GM19395 (cell line): ENCODE measurements at regions not wholly inside any gene's neighbourhood (a gene's known extent, or its start where the extent isn't known, plus 50 kb on each side); places are given as distances from the start of the nearest gene placed in this dataset.
"Not testable (repeated sequence)": the region's sequence is repeated elsewhere in the genome, so short reads cannot be mapped to it uniquely, and the experiment has no call there.

Source experiments
- ATAC-seq: cut with Tn5 transposase; IDR thresholded peaks from one replicate; pipeline ENCODE4 v1.9.1; 2021; ENCODE audit warnings: mild to moderate bottlenecking, moderate library complexity; ENCODE audit not compliant: unreplicated experiment

DNA sequence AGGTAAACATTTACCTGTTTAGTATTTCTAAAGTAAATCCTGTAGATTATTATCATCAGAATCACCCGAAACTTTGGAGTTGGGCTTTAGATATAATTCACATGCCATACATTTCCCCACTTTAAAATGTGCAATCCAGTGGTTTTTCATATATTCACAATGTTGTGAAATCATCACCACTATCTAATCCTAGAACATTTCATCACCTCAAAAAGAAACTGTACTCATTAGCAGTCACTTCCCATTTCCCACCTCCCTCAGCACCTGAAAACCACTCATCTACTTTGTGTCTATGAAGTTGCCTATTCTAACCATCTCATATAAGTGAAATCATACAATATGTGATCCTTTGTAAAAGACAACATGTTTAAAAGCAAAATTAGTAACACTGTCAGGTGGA lies 182.6 kb downstream of the FZD1 start:
- no peak for ATAC-seq

DNA sequence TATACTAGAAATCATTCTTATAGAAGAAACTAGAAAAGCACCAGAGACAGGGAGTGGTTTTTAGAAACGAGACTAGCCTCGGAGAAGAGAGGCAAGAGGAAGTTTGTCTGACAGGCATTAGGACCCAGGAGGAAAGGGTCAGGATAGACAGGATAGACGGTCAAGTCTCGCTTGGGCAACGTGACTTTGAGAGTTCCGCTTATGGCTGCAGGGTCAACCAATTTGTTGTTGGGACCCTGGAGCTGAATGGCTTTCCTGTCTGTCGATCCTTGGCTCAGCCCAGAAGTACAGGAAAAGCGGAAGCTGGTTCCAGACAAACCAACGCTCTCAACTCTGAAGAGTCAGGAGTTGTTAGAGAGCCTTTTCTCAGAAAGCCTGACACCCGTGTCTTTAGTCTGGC lies 191.2 kb downstream of the FZD1 start:
- ATAC-seq = no peak

DNA sequence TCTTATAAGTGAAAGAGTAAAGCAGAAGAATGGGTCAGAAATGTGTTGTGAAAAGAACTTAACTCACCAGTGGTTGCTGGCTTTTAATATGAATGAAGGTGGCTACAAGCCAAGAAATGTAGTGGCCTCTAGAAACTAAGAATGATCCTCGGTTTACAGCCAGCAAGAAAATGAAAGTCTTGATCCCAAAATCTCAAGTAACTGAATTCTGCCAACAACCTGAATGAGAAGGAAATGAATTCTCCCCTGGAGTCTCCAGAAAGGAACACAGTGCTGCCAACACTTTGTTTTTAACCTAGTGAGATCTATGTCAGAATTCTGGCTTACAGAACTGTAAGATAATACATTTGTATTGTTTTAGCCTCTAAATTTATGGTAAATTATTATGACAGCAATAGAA lies 193.0 kb downstream of the FZD1 start:
- ATAC-seq = no peak

DNA sequence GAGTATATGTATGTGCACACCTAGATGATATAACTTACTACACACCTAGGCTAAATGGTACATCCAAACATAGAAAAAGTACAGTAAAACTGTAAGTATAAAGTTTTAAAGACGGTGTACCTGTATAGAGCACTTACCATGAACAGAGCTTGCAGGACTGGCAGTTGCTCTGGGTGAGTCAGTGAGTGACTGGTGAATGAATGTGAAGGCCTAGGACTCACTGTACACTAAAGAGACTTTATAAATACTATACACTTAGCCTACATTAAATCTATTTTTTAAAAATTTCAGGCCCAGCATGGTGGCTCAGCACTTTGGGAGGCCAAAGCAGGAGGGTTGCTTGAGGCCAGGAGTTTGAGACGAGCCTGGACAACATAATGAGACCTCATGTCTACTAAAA lies 195.3 kb downstream of the FZD1 start:
- ATAC-seq = no peak

DNA sequence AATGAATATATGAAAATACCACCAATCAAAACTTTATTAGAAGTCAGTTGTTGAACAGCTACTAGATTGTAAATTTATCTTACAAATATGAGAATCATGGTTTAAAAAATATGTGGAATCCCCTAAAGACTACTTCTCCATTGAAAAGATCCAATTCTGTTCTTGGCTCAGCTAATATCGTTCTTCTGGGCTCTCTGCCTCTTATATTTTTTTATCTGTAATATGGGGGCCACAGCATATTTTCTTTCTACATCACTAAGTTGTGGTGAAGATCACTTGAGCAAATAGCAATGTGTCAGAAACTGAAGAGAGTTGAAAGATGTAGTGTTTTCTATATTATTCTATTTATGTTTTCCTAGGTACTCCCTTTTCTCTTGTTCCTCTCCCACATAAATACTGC lies 198.1 kb downstream of the FZD1 start:
- ATAC-seq = no peak

DNA sequence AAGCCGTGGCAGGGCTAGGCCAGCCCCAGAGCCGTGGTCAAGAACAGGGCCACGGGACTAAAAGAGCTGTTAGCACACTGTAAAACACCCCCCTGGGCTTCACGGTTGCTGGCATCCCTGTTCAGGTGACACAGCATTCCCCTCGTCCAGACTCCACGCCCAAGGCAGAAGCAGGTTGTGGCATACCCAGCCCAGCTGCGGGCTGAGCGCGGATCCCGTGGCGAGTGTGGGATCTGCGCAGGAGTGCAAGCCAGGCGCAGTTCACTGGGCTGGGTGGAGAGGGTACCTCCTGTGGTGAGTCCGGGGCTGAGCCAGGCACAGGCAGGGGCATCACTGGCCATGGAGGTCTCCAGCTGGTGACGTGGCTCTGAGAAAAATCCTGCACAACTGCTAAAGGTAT lies 199.1 kb downstream of the FZD1 start:
- no peak for ATAC-seq

DNA sequence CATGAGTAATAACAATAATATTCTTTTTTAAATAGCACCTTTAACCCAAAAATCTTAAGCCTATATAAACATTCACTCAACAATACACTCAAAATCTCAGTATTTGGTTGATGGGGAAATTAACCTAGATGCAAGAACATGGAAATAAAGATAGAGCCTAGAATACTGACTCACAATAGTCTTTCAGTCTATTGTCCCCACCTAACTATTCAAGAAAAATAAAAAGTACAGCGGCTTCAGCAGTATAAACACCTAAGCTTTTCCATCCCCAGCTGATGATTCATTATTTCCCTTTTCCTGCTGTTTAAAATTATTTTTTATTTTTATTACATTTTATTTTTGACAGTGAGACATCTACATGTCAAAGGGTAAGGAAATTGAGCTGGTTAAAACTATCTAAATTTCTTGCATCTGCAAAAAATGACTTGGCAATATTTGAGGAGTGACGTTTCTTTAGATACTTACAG lies 201.4 kb downstream of the FZD1 start:
- no peak for ATAC-seq

DNA sequence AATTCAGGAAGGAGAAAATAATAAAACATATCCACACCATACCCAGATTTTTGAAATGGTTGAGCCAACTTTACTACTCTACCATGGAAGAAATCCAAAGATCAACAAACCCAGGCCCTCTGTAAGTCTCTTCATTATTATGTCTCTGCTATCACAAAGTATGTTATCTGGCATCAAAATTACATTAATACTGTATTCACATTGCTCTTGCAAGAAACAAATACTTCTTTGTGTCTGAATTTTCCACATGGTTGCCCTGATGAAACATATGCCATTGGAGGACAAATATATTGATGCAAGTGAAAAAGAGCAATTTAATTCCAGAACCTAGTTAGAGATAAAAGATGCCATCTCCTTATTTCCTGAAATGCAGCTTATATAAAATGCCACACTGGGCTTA lies 204.0 kb downstream of the FZD1 start:
- no peak for ATAC-seq

DNA sequence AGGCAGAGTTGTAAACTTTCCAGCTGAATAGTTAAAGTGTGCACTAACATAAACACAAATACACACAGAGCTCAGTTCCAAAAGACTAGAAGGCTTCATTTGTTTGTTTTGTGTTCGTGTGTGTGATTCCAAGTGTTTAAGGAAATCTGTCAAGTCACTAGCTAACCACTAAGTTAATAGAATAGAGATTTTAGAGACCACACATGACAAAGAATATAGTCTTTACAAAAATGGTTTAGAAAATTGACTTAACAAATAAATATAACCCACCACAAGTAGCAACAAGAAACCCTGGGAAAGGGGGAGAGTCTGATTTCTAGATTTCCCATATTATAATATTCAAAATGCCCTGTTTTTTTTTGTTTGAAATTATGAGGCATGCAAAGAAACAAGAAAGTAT lies 209.4 kb downstream of the FZD1 start:
- ATAC-seq = no peak

DNA sequence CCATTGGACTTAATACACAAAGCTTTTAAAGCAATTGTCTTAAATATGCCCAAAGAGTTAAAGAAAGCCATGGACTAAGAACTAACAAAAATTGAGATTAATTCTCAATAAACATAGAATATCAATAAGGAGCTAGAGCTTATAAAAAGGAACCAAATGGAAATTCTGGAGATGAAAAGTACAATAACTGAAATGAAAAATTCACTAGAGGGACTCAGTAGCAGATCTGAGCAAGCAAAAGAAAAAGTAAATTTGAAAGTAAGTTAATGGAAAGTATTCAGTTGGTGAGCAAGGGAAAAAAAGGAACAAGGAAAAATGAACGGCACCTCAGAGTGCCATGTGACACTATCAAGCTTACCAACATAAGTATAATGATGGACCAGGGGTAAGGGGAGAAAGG lies 209.8 kb downstream of the FZD1 start:
- no peak for ATAC-seq

DNA sequence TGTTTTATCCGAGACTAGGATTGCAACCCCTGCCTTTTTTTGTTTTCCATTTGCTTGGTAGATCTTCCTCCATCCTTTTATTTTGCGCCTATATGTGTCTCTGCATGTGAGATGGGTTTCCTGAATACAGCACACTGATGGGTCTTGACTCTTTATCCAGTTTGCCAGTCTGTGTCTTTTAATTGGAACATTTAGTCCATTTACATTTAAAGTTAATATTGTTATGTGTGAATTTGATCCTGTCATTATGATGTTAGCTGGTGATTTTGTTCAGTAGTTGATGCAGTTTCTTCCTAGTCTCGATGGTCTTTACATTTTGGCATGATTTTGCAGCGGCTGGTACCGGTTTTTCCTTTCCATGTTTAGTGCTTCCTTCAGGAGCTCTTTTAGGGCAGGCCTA lies 216.2 kb downstream of the FZD1 start:
- ATAC-seq = not testable (repeated sequence)

DNA sequence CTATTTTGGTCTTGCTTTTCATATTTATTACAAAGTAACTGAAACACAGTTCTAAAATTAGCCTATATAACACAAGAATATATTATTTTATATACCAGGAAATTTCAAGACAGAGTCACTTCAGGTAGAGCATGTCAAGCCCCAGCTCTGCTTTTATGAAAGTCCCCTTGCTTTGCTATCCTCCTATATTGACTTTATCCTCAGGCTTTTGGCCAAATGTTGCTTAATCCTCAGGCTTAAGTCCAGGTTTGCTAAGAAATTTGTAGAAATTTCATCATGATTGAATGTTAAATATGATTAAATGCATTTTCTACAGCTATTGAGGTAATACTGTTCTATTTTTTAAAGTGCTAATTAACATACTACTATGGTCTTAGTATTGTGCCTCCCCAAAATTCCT lies 227.6 kb downstream of the FZD1 start:
- ATAC-seq = no peak

DNA sequence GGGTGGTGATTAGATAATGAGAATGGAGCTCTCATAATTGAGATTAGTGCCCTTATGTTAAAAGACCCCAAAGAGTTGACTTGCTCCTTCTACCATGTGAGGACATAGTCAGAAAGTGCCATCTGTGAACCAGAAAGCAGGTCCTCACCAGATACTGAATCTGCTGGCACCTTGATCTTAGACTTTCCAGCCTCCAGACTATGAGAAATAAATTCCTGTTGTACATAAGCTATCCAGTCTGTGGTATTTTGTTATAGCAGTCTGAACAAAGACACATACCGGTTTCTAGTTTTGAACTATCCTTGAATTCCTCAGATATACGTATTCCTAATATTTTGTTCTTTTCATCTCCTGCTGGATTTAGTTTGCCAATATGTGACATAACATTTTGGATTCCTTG lies 228.1 kb downstream of the FZD1 start:
- no peak for ATAC-seq

DNA sequence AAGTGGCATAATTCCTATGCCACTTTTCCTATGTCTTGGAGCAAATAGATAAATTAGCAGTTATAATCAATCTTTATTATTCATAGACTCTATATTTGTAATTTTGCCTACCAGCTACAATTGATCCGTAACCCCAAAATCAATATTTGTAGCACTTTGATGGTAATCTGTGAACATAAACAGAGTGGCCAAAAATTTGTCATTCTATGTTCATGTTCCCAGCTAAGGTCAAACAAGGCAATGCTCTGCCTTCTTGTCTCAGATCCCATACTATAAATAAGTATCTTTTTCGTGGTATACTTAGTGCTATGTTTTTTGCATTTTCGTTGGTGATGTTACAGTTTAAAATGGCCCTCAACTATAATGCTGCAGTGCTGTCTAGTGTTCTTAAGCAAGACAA lies 228.5 kb downstream of the FZD1 start:
- no peak for ATAC-seq

DNA sequence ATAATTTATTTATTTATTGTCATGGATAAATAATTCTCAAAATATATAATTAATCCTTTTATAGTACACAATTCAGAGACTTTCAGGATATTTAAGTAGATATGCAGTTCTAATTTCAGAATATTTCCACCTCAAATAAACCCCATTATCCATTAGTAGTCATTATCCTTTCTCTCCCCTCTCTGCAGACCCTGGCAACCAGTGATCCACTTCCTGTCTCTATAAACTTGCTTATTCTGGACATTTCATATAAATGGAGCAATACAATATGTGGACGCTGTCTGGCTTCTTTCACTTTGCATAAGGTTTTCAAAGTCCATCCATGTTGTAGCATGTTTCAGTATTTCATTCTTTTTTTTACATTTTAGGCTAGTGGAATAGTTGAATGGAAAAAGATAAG lies 230.2 kb downstream of the FZD1 start:
- ATAC-seq = no peak

DNA sequence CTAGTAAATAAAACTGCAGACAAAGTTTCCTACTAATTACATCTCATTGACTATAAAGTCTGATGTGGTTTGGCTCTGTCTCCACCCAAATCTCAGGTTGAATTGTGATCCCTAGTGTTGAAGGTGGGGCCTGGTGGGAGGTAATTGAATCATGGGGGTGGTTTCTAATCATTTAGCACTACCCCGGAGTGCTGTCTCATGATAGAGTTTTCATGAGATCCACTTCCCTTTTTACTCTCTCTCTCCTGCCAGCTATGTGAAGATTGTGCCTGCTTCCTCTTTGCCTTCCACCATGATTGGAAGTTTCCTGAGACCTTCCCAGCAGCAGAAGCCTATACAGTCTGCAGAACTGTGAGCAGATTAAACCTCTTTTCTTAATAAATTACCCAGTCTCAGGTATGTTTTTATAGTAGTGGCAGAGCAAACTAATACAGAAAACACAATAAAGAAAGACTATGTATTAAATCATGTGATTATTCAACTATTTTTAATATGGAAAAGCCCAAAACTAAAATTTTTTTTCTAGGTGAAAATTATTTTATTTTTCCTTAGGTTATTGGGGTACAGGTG lies 232.1 kb downstream of the FZD1 start:
- ATAC-seq = no peak

DNA sequence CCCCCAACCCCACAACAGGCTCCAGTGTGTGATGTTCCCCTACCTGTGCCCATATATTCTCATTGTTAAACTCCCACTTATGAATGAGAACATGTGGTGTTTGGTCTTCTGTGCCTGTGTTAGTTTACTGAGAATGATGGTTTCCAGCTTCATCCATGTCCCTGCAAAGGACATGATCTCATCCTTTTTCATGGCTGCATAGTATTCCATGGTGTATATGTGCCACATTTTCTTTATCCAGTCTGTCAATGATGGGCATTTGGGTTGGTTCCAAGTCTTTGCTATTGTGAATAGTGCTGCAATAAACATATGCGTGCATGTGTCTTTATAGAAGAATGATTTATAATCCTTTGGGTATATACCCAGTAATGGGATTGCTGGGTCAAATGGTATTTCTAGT lies 233.0 kb downstream of the FZD1 start:
- ATAC-seq = not testable (repeated sequence)

DNA sequence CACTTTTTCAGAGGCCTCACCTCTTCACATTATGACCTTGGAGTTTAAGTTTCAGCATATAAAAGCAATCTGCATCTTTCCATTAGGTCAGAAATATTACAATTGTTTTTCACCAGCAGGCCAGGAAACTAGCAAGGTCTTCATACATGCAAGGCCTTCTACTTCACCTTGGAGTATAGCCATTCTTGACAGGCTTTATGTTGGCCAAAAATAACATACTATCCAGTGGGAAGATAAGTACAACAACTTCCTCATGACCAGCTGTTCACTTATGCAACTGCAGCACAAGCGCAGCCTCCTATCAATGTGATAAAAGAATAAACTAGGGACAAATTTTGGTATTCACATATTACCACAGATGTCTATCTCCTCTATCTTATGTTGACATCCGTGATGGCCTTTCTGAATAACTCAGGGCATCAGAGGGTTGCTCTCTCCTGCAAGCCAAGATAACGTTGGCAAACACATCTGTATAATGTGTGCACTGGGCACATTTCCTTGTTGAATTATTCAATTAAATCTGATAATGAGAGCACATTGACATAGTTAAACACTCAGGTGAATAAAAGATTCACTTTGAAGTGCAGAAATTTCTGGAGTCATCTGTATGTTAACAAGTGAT lies 239.8 kb downstream of the FZD1 start:
- ATAC-seq = no peak

DNA sequence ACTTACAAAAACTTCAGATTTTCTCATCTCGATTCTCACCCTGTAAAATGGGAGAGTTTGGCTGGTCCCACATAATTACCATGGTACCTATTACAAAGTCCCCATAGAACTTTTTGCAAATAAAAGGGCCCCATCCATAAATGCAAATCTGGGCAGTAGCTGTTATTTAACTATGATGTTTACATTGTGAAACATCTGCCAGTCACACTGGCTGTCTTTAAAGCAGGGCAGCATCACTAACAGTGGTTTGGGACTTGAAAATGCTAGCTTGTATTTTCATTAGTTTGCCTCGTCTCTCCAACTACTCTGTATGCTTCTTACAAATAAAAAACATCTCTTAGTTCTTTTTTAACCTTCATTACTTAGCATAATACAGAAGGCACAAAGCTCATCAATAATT lies 240.7 kb downstream of the FZD1 start:
- ATAC-seq = no peak

DNA sequence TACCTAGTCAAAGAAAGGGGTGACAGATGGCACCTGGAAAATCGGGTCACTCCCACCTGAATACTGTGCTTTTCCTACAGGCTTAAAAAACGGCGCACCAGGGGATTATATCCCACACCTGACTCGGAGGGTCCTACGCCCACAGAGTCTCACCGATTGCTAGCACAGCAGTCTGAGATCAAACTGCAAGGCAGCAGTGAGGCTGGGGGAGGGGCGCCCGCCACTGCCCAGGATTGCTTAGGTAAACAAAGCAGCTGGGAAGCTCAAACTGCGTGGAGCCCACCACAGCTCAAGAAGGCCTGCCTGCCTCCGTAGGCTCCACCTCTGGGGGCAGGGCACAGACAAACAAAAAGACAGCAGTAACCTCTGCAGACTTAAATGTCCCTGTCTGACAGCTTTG lies 242.7 kb downstream of the FZD1 start:
- ATAC-seq = not testable (repeated sequence)

DNA sequence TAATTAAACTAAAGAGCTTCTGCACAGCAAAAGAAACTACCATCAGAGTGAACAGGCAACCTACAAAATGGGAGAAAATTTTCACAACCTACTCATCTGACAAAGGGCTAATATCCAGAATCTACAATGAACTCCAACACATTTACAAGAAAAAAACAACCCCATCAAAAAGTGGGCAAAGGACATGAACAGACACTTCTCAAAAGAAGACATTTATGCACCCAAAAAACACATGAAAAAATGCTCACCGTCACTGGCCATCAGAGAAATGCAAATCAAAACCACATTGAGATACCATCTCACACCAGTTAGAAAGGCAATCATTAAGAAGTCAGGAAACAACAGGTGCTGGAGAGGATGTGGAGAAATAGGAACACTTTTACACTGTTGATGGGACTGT lies 247.6 kb downstream of the FZD1 start:
- not testable (repeated sequence) for ATAC-seq

DNA sequence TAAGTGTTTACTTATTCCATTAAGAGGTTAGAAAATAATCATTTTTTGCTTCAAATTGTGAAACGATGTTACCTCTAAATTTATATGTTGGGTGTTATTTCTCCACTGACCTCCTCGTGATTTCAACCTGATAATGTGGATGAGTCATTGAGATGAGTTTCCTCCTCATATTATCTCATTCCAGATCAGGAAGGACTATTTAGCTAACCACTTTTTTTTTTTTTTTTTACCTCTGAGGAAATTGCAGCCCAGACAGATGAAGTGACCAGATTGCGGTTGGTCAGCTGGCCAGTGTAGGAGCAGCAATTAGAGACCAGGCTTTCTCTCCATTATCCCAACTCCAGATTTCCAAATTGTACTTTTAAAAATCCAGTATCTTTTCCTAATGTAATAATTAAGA lies 248.7 kb downstream of the FZD1 start:
- no peak for ATAC-seq

DNA sequence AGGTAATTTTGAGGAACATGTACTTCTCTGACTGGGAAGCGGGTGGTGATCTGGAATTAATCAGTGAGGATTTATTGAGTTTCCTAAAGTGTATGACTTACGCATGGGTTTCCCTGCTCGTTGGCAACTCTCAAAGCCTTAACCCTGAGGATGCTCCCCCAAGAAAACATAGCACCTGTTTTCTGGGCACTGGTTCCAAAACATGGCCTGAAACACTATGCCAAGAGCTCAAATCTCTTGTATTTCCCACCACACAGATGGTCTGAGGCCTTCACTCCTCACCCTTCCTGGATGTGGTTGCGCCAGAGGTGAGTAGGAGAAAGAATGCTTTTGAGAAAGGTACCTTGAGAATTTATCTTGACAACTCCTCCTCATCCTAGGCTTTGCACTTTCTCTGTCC lies 250.4 kb downstream of the FZD1 start:
- no peak for ATAC-seq
